ENCODE measurements at regions not wholly inside any gene's neighbourhood (a gene's known extent, or its start where the extent isn't known, plus 50 kb on each side); places are given as distances from the start of the nearest gene placed in this dataset.
A peak's percentile ranks its signal among the peaks of the same experiment; 100 is the strongest.

- intact Hi-C loops (cut with DNase I): no loop called here
- DNase-seq (ENCODE audit: missing footprints) (no peak), ATAC-seq (no peak)
These were observed 172.7 kb upstream of the PARP11 start for GRCh38 chr12:4045786-4046494.

- intact Hi-C loops (cut with DNase I): no loop called here
- DNase-seq (ENCODE audit: missing footprints): no peak
- ATAC-seq: peak; percentile 23
These were observed 171.8 kb upstream of the PARP11 start for GRCh38 chr12:4044736-4045730.

- intact Hi-C loops (cut with DNase I): no loop called here
- DNase-seq (ENCODE audit: missing footprints): no peak
- ATAC-seq: no peak
These were observed 170.9 kb upstream of the PARP11 start for GRCh38 chr12:4044101-4044500.

- intact Hi-C loops (cut with DNase I): no loop called here
- DNase-seq (ENCODE audit: missing footprints) (no peak), ATAC-seq (no peak)
These were observed 168.1 kb upstream of the PARP11 start for GRCh38 chr12:4041187-4041885.

GRCh38 chr12:4039931-4040330, 166.7 kb upstream of the PARP11 start:
- no peak for DNase-seq (ENCODE audit: missing footprints)
- ATAC-seq: no peak
- intact Hi-C loops (cut with DNase I): no loop called here

- DNase-seq (ENCODE audit: missing footprints): no peak
- ATAC-seq: no peak
- intact Hi-C loops (cut with DNase I): loop anchor here (2.0 kb wide), 1 partner anchor 151 kb away; no protein-coding TSS in a partner anchor
These were observed 164.6 kb upstream of the PARP11 start for GRCh38 chr12:4037747-4038312.

- DNase-seq (ENCODE audit: missing footprints): no peak
- intact Hi-C loops (cut with DNase I): loop anchor here (2.0 kb wide), 1 partner anchor 150 kb away; no protein-coding TSS in a partner anchor
- ATAC-seq: no peak
These were observed 163.6 kb upstream of the PARP11 start for GRCh38 chr12:4036671-4037271.

- intact Hi-C loops (cut with DNase I): loop anchor here (2.0 to 5.0 kb wide), 2 partner anchors 38 to 237 kb away; partner anchors contain the start of gene CCND2
These were observed 161.7 kb upstream of the PARP11 start for GRCh38 chr12:4034921-4035320.

GRCh38 chr12:4032924-4033615, 159.9 kb upstream of the PARP11 start:
- ATAC-seq (no peak), DNase-seq (ENCODE audit: missing footprints) (no peak)
- intact Hi-C loops (cut with DNase I): loop anchor here (5.0 kb wide), 1 partner anchor 239 kb away; the partner anchor contains the start of gene CCND2

More at GRCh38 chr12:4034921-4035320, 161.7 kb upstream of the PARP11 start:
- ATAC-seq (no peak), DNase-seq (ENCODE audit: missing footprints) (no peak)

- intact Hi-C loops (cut with DNase I): loop anchor here (5.0 kb wide), 1 partner anchor 241 kb away; the partner anchor contains the start of gene CCND2
- DNase-seq (ENCODE audit: missing footprints): no peak
- ATAC-seq: no peak
These were observed 158.6 kb upstream of the PARP11 start for GRCh38 chr12:4031703-4032291.

- DNase-seq (ENCODE audit: missing footprints) (peak; percentile 90), ATAC-seq (peak; percentile 98)
- intact Hi-C loops (cut with DNase I): loop anchor here (5.0 kb wide), 1 partner anchor 241 kb away; the partner anchor contains the start of gene CCND2
These were observed 157.9 kb upstream of the PARP11 start for GRCh38 chr12:4030929-4031702.

- ATAC-seq: no peak
- intact Hi-C loops (cut with DNase I): no loop called here
These were observed 154.2 kb upstream of the PARP11 start for GRCh38 chr12:4027412-4027811.

GRCh38 chr12:4026517-4026916, 153.3 kb upstream of the PARP11 start:
- intact Hi-C loops (cut with DNase I): no loop called here
- DNase-seq (ENCODE audit: missing footprints): no peak
- no peak for ATAC-seq

More at GRCh38 chr12:4027412-4027811, 154.2 kb upstream of the PARP11 start:
- DNase-seq (ENCODE audit: missing footprints): no peak

GRCh38 chr12:4026020-4026358, 152.8 kb upstream of the PARP11 start:
- DNase-seq (ENCODE audit: missing footprints): no peak
- intact Hi-C loops (cut with DNase I): no loop called here
- ATAC-seq: no peak

GRCh38 chr12:4025181-4026019, 152.2 kb upstream of the PARP11 start:
- no peak for DNase-seq (ENCODE audit: missing footprints)
- intact Hi-C loops (cut with DNase I): no loop called here
- no peak for ATAC-seq

GRCh38 chr12:4024701-4025100, 151.5 kb upstream of the PARP11 start:
- DNase-seq (ENCODE audit: missing footprints) (no peak), ATAC-seq (no peak)
- intact Hi-C loops (cut with DNase I): no loop called here

Measured in Right ventricle myocardium inferior (tissue), 1 donor.